ENCODE measurements at regions not wholly inside any gene's neighbourhood (a gene's known extent, or its start where the extent isn't known, plus 50 kb on each side); places are given as distances from the start of the nearest gene placed in this dataset.

DNA sequence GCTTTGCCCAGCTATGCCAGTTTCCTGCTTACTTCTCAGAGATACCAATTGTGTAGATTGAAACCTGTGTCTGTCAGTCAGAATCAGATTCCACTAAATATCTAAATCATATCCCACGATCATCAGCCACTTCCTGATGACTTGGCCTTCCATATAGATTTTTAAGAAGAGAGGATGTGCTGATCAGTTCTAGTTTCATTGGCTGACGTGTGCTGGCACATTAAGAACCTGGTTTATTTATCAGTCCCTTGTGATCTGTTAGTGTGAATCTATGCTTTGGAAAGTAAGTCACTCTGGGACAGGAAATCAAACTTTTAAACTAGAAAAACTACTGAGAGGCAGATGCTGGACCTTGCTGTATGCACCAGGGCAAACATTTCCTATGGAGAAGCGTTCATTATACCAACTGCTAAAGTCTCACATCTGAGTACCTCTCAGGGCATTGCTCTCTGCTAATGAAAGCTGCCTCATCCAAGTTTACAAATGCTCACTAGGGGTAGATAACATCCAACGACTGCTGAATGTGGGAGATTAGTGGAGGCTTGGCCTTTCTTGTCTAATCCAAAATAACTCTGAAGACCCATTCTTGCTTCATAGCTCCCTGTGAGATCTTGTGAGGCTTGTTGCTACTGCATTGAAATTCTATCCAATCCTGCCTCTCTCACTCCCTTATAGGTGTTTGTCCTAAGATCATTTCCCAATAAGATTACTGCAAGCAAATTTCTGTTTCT is 109.1 kb downstream of the ARL4A start:
- H3K27ac ChIP-seq: no peak overlapping the region
- TF ChIP-seq, protein P1, sequence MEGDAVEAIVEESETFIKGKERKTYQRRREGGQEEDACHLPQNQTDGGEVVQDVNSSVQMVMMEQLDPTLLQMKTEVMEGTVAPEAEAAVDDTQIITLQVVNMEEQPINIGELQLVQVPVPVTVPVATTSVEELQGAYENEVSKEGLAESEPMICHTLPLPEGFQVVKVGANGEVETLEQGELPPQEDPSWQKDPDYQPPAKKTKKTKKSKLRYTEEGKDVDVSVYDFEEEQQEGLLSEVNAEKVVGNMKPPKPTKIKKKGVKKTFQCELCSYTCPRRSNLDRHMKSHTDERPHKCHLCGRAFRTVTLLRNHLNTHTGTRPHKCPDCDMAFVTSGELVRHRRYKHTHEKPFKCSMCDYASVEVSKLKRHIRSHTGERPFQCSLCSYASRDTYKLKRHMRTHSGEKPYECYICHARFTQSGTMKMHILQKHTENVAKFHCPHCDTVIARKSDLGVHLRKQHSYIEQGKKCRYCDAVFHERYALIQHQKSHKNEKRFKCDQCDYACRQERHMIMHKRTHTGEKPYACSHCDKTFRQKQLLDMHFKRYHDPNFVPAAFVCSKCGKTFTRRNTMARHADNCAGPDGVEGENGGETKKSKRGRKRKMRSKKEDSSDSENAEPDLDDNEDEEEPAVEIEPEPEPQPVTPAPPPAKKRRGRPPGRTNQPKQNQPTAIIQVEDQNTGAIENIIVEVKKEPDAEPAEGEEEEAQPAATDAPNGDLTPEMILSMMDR (conservative IDR thresholded peaks at IDR 0.05): no peak

DNA sequence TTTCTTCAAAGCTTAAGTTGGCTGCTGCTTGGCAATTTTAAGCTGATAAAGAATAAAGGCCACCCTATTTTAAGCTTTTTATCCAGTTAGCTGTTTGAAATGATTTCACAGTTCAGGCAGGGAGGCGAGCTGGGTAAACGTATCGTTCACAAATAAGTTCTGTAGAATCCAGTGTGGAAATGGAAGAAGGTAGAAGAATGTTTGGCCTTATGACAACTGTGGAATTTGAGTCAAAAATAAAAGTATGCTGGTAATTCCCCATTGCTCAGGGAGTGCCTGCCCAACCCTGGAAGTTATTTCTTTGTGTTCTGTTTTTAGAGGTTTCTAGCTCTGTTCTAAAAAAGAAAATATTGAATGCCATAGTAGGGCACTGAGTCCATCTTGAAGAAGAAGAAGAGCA is 113.1 kb downstream of the ARL4A start:
- peak overlapping the region; percentile 49 for H3K27ac ChIP-seq

DNA sequence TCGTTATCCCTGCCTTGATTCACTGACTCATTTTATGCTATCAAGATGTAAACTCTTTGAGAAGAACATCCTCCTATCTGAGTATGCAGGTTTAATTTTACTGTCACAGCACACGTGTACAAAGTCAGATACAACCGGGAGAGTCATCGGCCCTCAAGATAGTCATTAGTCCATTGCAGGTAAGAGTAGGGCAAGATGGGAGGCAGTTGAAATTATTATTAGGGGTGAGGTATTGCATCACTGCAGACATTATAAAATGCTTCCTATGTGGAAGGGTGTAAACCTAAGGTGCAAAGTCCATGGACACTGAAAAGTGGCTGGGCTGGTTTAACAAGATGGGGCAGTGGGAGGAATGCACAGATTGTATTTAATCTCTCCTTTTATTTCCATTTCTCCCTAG is 113.7 kb downstream of the ARL4A start:
- TF ChIP-seq, protein P1 (conservative IDR thresholded peaks at IDR 0.05): no peak
- H3K27ac ChIP-seq: peak overlapping the region; percentile 49

More for the DNA sequence above, 113.1 kb downstream of the ARL4A start:
- TF ChIP-seq, protein P1 (conservative IDR thresholded peaks at IDR 0.05): no peak

DNA sequence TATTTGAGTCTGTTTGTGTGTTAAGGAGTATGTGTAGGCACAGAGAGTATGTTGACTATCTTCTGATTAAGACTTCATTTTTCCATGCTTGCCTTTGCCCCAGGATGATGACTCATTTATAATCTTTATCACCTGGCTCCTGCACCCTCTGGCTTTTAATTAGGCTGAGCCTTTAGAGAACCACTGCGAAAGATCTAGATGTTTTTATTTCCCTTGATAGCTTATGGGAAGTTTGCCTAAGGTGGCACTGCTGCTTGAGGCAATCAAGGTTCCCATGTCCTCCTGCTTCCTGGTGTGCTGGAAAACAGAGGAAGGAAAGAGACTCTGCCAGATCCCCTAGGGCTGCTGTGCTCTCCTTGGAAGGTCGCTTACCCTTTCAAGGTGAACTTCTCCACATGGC is 114.6 kb downstream of the ARL4A start:
- TF ChIP-seq, protein P1 (conservative IDR thresholded peaks at IDR 0.05): no peak

DNA sequence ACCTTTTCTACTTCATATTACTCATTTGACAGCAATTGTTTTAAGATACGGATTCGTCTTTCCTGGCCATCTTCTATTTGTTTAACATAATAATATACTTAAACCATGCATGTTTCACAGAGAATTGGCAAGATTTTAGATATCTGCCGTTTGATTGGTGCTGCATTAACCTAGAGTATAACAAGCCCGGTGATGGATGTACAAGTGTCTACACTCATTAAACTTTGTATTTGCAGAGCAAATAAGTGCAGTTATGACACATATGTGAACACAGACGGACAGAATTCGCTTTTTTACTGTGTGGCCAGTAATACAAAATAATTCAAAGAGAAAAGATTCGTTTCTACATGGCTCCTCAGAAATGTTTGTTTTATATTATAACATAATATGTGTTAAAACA is 116.1 kb downstream of the ARL4A start:
- TF ChIP-seq, protein P1 (conservative IDR thresholded peaks at IDR 0.05): no peak
- H3K27ac ChIP-seq: no peak overlapping the region

More for the DNA sequence above, 114.6 kb downstream of the ARL4A start:
- peak overlapping the region; percentile 49; the same call in 1 of the 2 replicates for H3K27ac ChIP-seq

DNA sequence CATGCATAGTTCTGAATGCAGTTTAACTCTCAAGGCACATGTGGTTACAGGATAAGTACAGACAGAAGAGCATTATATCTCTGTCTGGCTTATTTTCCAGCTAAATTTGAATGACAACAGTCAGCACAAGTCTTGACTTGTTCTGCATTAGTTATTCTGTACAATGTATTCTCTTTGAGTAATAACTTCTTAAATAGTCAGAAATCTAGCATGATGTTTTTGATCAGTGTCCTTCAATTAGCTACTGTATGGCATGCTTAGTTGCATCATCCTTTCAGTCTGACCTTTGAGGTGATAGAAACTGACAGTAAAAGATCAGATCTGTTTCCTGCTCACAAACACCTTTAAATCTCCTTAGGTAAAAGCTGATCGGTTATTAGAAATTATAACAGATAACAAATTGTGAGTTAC is 118.1 kb downstream of the ARL4A start:
- no peak overlapping the region for H3K27ac ChIP-seq

DNA sequence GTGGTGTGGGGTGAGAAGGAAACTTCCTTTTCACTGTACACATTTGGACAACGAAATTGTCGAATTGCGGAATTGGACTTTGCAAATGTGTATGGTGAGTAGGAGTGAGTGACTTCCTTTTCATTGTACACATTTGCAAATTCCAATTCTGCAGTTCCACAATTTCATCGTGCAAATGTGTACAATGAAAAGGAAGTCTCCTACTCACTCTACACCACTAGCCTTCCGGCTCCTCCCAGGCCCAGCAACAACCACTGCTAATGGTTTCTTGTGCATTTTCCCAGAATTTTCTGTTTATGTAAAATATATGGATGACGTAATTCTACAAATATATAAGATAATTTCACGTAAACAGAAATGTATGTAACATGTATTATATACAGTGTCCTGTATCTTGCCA is 118.5 kb downstream of the ARL4A start:
- H3K27ac ChIP-seq: no peak overlapping the region
- TF ChIP-seq, protein P1 (conservative IDR thresholded peaks at IDR 0.05): no peak

More for the DNA sequence above, 118.1 kb downstream of the ARL4A start:
- TF ChIP-seq, protein P1 (conservative IDR thresholded peaks at IDR 0.05): no peak

Measured in VCaP (cell line).